Smooth muscle cell (in vitro differentiated cells): ENCODE measurements at regions not wholly inside any gene's neighbourhood (a gene's known extent, or its start where the extent isn't known, plus 50 kb on each side); places are given as distances from the start of the nearest gene placed in this dataset.

Source experiments
- DNase-seq: peaks from one replicate; lab custom pipeline; 2025; ENCODE audit not compliant: unreplicated experiment; lab: John Stamatoyannopoulos, UW
- H2AFZ ChIP-seq: fragments of 200-600 bp; sonication (generic); 2 replicates; pipeline ENCODE4 v1.6.0; 2016; ENCODE audit warnings: antibody characterized with exemption, low read depth, mild to moderate bottlenecking
- H3F3A ChIP-seq: fragments of 200-600 bp; sonication (generic); 2 replicates; pipeline ENCODE4 v1.6.0; 2017; ENCODE audit warnings: antibody characterized with exemption, low read depth
- H3K27ac ChIP-seq: fragments of 200-600 bp; sonication (generic); 2 replicates; pipeline ENCODE4 v1.5.1; 2016; ENCODE audit warnings: low read depth, mild to moderate bottlenecking
- H3K27me3 ChIP-seq: fragments of 200-600 bp; sonication (generic); 2 replicates; pipeline ENCODE4 v1.6.1; 2016; ENCODE audit warnings: low read depth, mild to moderate bottlenecking
- H3K36me3 ChIP-seq: fragments of 200-600 bp; sonication (generic); 2 replicates; pipeline ENCODE4 v1.5.1; 2016; ENCODE audit warnings: low read depth
- H3K4me1 ChIP-seq: fragments of 200-600 bp; sonication (generic); 2 replicates; pipeline ENCODE4 v1.5.1; 2016; ENCODE audit warnings: low read depth
- H3K4me2 ChIP-seq: fragments of 200-600 bp; sonication (generic); 2 replicates; pipeline ENCODE4 v1.6.0; 2016; ENCODE audit warnings: mild to moderate bottlenecking
- H3K4me3 ChIP-seq: fragments of 200-600 bp; sonication (generic); 2 replicates; pipeline ENCODE4 v1.5.1; 2016; ENCODE audit warnings: mild to moderate bottlenecking
- H3K79me2 ChIP-seq: fragments of 200-600 bp; sonication (generic); 2 replicates; pipeline ENCODE4 v1.6.0; 2016; ENCODE audit warnings: low read depth, mild to moderate bottlenecking
- H3K9ac ChIP-seq: fragments of 200-600 bp; sonication (generic); 2 replicates; pipeline ENCODE4 v1.6.0; 2016; ENCODE audit warnings: low read depth
- H3K9me3 ChIP-seq: fragments of 200-600 bp; sonication (generic); replicated peaks from 2 replicates; pipeline ENCODE4 v1.5.1; 2016; ENCODE audit warnings: low read depth
- H4K20me1 ChIP-seq: fragments of 200-600 bp; sonication (generic); 2 replicates; pipeline ENCODE4 v1.6.0; 2016; ENCODE audit warnings: low read depth
- WGBS: methylation state at CpG from one replicate; pipeline ENCODE4 v1.1.7; 2016; ENCODE audit warnings: low lambda C conversion rate; 5-methylcytosine and 5-hydroxymethylcytosine counted together
- TF ChIP-seq, protein P1 (sequence below): fragments of 200-600 bp; sonication (generic); IDR thresholded peaks from 2 replicates; pipeline ENCODE4 v1.5.1; 2017; ENCODE audit warnings: borderline replicate concordance, mild to moderate bottlenecking, antibody characterized with exemption; ENCODE audit not compliant: insufficient read depth, poor library complexity, severe bottlenecking

DNA sequence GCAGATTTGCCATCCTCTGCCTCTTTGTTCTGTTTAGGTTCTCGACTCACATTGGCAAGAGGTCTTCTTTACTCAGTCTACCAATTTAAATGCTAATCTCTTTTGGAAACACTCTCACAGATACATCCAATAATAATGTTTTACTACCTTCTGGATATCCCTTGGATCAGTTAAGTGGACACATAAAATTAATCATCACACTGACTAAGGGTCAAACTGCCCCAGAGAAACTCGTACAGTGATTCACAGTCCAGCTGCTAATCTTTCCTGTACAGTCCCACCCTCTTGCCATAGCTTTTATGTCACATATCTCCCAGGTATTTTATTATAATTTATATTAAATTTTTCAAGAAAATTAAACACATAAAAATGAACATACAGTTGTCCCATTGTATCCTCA, 360.8 kb upstream of the RGMA start:
- 53% methylated on average over 2 of the region's 2 CpGs for WGBS
- TF ChIP-seq, protein P1, sequence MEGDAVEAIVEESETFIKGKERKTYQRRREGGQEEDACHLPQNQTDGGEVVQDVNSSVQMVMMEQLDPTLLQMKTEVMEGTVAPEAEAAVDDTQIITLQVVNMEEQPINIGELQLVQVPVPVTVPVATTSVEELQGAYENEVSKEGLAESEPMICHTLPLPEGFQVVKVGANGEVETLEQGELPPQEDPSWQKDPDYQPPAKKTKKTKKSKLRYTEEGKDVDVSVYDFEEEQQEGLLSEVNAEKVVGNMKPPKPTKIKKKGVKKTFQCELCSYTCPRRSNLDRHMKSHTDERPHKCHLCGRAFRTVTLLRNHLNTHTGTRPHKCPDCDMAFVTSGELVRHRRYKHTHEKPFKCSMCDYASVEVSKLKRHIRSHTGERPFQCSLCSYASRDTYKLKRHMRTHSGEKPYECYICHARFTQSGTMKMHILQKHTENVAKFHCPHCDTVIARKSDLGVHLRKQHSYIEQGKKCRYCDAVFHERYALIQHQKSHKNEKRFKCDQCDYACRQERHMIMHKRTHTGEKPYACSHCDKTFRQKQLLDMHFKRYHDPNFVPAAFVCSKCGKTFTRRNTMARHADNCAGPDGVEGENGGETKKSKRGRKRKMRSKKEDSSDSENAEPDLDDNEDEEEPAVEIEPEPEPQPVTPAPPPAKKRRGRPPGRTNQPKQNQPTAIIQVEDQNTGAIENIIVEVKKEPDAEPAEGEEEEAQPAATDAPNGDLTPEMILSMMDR, result no peak
- Histone ChIP-seq H3K4me1 (peaks cover 9% of the 10 kb centered on the region), H3K79me2 (no peaks in the 10 kb centered on the region), H3K27me3 (peaks cover 7% of the 10 kb centered on the region), H3F3A (no peaks in the 10 kb centered on the region), H3K4me3 (no peak overlapping the region), H2AFZ (no peak overlapping the region), H3K36me3 (no peaks in the 10 kb centered on the region), H3K9me3 (no peaks in the 10 kb centered on the region), H3K4me2 (no peak overlapping the region), H4K20me1 (no peaks in the 10 kb centered on the region), H3K27ac (no peak overlapping the region), H3K9ac (no peak overlapping the region)
- no peak for DNase-seq

DNA sequence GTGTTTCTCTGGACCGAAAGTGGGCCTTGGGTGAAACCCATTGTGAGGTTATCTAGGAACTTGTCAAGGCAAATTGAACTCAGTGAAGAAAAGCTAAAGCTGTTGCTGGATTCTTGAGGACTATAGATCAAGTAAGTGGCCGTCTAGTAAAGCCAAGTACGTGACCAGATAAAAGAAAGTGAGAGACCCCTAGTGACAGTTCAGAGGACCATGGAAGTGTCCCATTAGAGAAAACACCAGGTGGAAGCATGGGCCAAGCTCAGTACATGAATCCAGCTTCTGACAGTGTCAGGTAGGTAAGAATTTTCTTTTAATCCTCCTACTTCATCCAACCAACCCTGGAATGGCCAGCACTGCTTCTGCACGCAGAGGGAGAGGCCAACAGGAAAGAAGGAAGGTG, 349.3 kb upstream of the RGMA start:
- Histone ChIP-seq H3K4me2 (no peak overlapping the region), H4K20me1 (no peaks in the 10 kb centered on the region), H3K9me3 (no peaks in the 10 kb centered on the region), H3K9ac (no peak overlapping the region), H3K36me3 (no peaks in the 10 kb centered on the region), H2AFZ (no peak overlapping the region), H3K4me1 (peaks cover 1% of the 10 kb centered on the region), H3F3A (no peaks in the 10 kb centered on the region), H3K4me3 (no peak overlapping the region), H3K27me3 (peaks cover 28% of the 10 kb centered on the region), H3K79me2 (no peaks in the 10 kb centered on the region), H3K27ac (no peak overlapping the region)
- WGBS, result 51% methylated on average over 4 of the region's 4 CpGs
- no peak for DNase-seq
- TF ChIP-seq, protein P1, result no peak

DNA sequence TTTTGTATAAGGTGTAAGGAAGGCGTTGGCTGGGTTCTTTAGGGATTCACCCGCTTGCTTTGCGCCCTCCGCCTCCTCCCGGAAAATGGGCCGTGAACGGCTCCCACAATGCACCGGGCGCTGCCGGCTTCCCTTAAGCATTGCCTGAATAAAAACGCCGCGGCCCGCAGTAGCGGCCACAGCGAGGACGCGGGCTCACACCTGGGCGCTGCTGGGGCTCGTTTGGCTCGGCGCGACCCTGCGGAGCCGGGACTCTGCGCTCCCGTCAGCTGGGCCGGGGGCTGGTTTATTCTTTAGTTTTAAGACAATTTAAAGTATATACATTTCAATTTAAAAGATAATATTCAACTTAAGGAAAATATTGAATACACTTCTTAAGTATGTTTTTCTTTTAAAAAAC, 343.5 kb upstream of the RGMA start:
- no peak overlapping the region for H3K4me2 ChIP-seq
- no peak overlapping the region for H3K9ac ChIP-seq
- TF ChIP-seq, protein P1, result no peak
- H3K27me3 ChIP-seq, result no peaks in the 10 kb centered on the region
- H3K79me2 ChIP-seq, result no peaks in the 10 kb centered on the region
- H3K36me3 ChIP-seq, result no peaks in the 10 kb centered on the region
- H2AFZ ChIP-seq, result no peak overlapping the region
- WGBS, result 92% methylated on average over 28 of the region's 28 CpGs
- no peaks in the 10 kb centered on the region for H3K9me3 ChIP-seq
- H4K20me1 ChIP-seq, result no peaks in the 10 kb centered on the region
- no peaks in the 10 kb centered on the region for H3F3A ChIP-seq
- no peak for DNase-seq
- peaks cover 4% of the 10 kb centered on the region for H3K4me1 ChIP-seq
- H3K27ac ChIP-seq, result no peak overlapping the region
- no peak overlapping the region for H3K4me3 ChIP-seq

DNA sequence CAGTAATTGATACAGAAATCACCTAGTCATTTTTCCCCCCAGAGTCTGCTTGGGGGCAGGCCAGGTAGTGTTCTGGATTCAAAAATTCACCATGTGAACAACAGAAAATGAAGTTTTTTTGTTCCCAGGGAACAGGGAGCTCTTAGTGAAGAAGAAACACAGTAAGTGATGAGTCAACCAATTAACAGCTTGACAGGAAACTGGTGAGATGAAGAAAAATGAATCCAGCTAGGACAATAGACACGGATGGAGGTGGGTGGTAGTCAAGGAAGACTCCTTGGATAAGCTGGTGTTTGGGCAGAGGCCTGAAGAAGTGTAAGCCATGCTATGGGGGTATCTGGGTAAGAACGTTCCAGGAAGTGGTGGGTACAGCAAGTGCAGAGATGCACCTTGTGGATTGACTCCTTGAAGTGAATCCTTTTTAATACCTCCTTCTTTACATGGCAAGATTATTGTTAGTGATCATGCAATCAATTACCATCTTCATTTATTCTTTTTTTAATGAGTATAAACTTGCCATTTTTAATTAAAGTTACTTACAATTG, 339.9 kb upstream of the RGMA start:
- WGBS, result 63% methylated on average over 2 of the region's 2 CpGs
- no peak for DNase-seq
- Histone ChIP-seq H3F3A (no peaks in the 10 kb centered on the region), H3K4me1 (peaks cover 4% of the 10 kb centered on the region), H3K79me2 (no peaks in the 10 kb centered on the region), H2AFZ (no peak overlapping the region), H3K27ac (no peak overlapping the region), H3K36me3 (no peaks in the 10 kb centered on the region), H4K20me1 (no peaks in the 10 kb centered on the region), H3K4me2 (no peak overlapping the region), H3K9me3 (no peaks in the 10 kb centered on the region), H3K9ac (no peak overlapping the region), H3K4me3 (no peak overlapping the region), H3K27me3 (no peaks in the 10 kb centered on the region)
- TF ChIP-seq, protein P1, result no peak
